ENCODE measurements at regions not wholly inside any gene's neighbourhood (a gene's known extent, or its start where the extent isn't known, plus 50 kb on each side); places are given as distances from the start of the nearest gene placed in this dataset.
"Not testable (repeated sequence)": the region's sequence is repeated elsewhere in the genome, so short reads cannot be mapped to it uniquely, and the experiment has no call there.

- Histone ChIP-seq H3K27ac (no peak overlapping the region), H3K4me1 (no peaks in the 10 kb centered on the region), H3K27me3 (no peaks in the 10 kb centered on the region), H3K4me3 (no peak overlapping the region), H3K36me3 (no peaks in the 10 kb centered on the region), H3K9me3 (no peaks in the 10 kb centered on the region)
- ATAC-seq (no peak), DNase-seq (no peak)
- TF ChIP-seq CTCF (IDR thresholded peaks at IDR 0.05) = no peak
- intact Hi-C loops (cut with DNase I) = no loop called here
Observed at GRCh38 chr2:11944311-11944710, 197.9 kb downstream of the LPIN1 start.

- no peaks in the 10 kb centered on the region for H3K9me3 ChIP-seq
- H3K27ac ChIP-seq = no peak overlapping the region
- intact Hi-C loops (cut with DNase I) = no loop called here
Observed at GRCh38 chr2:11945139-11946126, 199.0 kb downstream of the LPIN1 start.

GRCh38 chr2:11947956-11948355, 201.5 kb downstream of the LPIN1 start:
- Histone ChIP-seq H3K4me1 (no peaks in the 10 kb centered on the region), H3K27me3 (no peaks in the 10 kb centered on the region), H3K36me3 (no peaks in the 10 kb centered on the region), H3K9me3 (no peaks in the 10 kb centered on the region), H3K27ac (no peak overlapping the region), H3K4me3 (no peak overlapping the region)
- ATAC-seq (no peak), DNase-seq (no peak)
- no peak for TF ChIP-seq CTCF (IDR thresholded peaks at IDR 0.05)
- intact Hi-C loops (cut with DNase I) = no loop called here

More at GRCh38 chr2:11945139-11946126, 199.0 kb downstream of the LPIN1 start:
- ATAC-seq = no peak
- no peaks in the 10 kb centered on the region for H3K27me3 ChIP-seq
- no peaks in the 10 kb centered on the region for H3K36me3 ChIP-seq
- H3K4me3 ChIP-seq = no peak overlapping the region
- DNase-seq = no peak
- H3K4me1 ChIP-seq = no peaks in the 10 kb centered on the region
- TF ChIP-seq CTCF (IDR thresholded peaks at IDR 0.05) = no peak

- intact Hi-C loops (cut with DNase I) = no loop called here
- Histone ChIP-seq H3K4me3 (no peak overlapping the region), H3K27me3 (no peaks in the 10 kb centered on the region), H3K36me3 (no peaks in the 10 kb centered on the region), H3K9me3 (no peaks in the 10 kb centered on the region), H3K27ac (no peak overlapping the region), H3K4me1 (peaks cover 0 to under 1% of the 10 kb centered on the region in 2 donors)
- ATAC-seq (no peak), DNase-seq (no peak)
- no peak for TF ChIP-seq CTCF (IDR thresholded peaks at IDR 0.05)
Observed at GRCh38 chr2:11949732-11950523, 203.5 kb downstream of the LPIN1 start.

GRCh38 chr2:11950896-11951295, 204.5 kb downstream of the LPIN1 start:
- Histone ChIP-seq H3K4me3 (no peak overlapping the region), H3K9me3 (no peaks in the 10 kb centered on the region), H3K27ac (no peak overlapping the region), H3K27me3 (no peaks in the 10 kb centered on the region), H3K4me1 (peaks cover 0 to 9% of the 10 kb centered on the region in 2 donors), H3K36me3 (no peaks in the 10 kb centered on the region)
- DNase-seq (no peak), ATAC-seq (no peak)
- TF ChIP-seq CTCF (IDR thresholded peaks at IDR 0.05) = no peak
- intact Hi-C loops (cut with DNase I) = no loop called here

GRCh38 chr2:11951492-11951891, 205.1 kb downstream of the LPIN1 start:
- H3K9me3 ChIP-seq; H3K4me3 ChIP-seq; ATAC-seq; H3K27me3 ChIP-seq; H3K4me1 ChIP-seq; H3K27ac ChIP-seq; DNase-seq; H3K36me3 ChIP-seq; intact Hi-C loops (cut with DNase I): not testable (repeated sequence)

All from left lung (tissue), 4 donors.